AG10803 (cell line): ENCODE measurements at regions not wholly inside any gene's neighbourhood (a gene's known extent, or its start where the extent isn't known, plus 50 kb on each side); places are given as distances from the start of the nearest gene placed in this dataset.
"Not testable (repeated sequence)": the region's sequence is repeated elsewhere in the genome, so short reads cannot be mapped to it uniquely, and the experiment has no call there.

Experiments used
- DNase-seq: peaks from one replicate; pipeline ENCODE4 v3.0.0; 2010; ENCODE audit warnings: low read depth
- H3K4me3 ChIP-seq: 2 replicates; pipeline ENCODE4 v1.5.1; 2011; ENCODE audit warnings: mild to moderate bottlenecking, low read length, control low read depth
- TF ChIP-seq, protein P1 (sequence below): conservative IDR thresholded peaks from 2 replicates; pipeline ENCODE4 v1.5.1; 2011; ENCODE audit warnings: mild to moderate bottlenecking, low read length, control low read depth, inconsistent platforms

DNA sequence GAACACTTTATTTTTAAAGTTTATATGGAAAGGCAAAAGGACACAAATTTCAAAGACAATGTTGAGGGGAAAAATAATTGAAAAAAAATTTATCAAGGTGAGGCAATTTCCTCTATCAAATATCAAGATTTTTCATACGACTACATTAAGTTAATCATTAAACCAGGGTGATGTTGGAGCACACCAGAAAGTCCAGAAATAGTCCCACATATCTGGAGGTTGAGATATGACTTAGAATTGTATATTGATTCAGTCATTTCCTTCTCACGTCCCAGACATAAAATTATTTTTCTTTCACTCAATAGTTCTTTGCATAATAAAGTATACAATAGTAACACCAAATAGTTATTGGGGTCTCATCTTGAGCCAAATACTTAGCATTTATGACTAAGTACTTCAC is 605.1 kb downstream of the NUP35 start:
- TF ChIP-seq, protein P1, sequence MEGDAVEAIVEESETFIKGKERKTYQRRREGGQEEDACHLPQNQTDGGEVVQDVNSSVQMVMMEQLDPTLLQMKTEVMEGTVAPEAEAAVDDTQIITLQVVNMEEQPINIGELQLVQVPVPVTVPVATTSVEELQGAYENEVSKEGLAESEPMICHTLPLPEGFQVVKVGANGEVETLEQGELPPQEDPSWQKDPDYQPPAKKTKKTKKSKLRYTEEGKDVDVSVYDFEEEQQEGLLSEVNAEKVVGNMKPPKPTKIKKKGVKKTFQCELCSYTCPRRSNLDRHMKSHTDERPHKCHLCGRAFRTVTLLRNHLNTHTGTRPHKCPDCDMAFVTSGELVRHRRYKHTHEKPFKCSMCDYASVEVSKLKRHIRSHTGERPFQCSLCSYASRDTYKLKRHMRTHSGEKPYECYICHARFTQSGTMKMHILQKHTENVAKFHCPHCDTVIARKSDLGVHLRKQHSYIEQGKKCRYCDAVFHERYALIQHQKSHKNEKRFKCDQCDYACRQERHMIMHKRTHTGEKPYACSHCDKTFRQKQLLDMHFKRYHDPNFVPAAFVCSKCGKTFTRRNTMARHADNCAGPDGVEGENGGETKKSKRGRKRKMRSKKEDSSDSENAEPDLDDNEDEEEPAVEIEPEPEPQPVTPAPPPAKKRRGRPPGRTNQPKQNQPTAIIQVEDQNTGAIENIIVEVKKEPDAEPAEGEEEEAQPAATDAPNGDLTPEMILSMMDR = no peak
- H3K4me3 ChIP-seq = no peak overlapping the region
- no peak for DNase-seq

DNA sequence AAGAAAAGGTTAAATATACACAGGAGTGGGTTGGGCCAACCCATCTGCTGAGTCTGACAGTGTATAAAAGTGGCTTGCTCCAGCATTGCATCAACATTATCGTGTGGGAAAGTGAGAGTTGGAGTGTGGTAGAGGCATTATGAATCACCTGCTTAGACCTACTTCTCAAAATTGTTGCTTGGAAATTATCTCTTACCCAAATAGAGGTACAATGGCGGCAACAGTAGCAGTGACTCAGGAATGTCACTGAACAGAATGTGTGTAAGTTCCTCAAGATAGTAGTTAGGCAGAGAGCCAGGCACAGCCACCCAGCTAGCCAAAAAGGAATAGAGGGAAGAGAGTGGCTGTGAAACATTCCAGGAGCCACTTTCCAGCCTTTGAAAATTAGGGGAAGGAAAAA is 616.0 kb downstream of the NUP35 start:
- no peak overlapping the region for H3K4me3 ChIP-seq
- TF ChIP-seq, protein P1 = no peak
- DNase-seq = no peak

DNA sequence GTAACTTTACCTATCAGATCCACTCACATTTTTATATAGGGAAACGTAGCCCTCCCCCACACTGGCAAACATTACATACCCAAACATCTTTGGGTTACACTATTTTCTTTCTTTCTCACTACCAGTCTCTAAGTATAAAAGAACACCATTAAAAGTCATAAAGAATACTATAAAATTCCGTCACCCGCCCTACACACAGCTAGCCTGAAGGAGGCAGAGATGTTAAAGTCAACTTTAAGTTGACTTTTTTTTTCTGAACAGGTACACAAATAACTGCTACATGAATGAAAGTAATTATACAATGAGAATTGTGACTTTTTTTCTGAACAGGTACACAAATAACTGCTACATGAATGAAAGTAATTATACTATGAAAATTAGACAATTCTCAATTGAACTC is 628.3 kb downstream of the NUP35 start:
- TF ChIP-seq, protein P1 = no peak
- no peak for DNase-seq

DNA sequence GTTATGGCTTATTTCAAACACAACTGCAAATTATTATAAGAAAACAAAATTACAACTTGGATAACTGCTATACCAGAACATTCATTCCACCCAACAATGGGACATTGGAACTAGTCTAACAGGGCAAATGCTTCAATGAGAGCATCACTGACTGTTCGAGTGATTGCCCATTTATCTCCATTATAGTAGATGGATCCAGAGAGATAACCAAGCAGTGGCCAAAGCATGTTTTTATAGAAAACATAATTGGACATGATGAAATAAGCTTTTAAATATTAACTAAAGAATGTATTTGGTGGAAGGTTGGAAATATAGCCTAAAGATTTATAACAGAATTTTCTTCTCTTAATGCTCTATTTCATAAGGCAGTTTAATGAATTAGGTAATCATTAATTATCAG is 634.8 kb downstream of the NUP35 start:
- H3K4me3 ChIP-seq = no peak overlapping the region
- no peak for DNase-seq
- TF ChIP-seq, protein P1 = no peak

More for the DNA sequence above, 628.3 kb downstream of the NUP35 start:
- no peak overlapping the region for H3K4me3 ChIP-seq

DNA sequence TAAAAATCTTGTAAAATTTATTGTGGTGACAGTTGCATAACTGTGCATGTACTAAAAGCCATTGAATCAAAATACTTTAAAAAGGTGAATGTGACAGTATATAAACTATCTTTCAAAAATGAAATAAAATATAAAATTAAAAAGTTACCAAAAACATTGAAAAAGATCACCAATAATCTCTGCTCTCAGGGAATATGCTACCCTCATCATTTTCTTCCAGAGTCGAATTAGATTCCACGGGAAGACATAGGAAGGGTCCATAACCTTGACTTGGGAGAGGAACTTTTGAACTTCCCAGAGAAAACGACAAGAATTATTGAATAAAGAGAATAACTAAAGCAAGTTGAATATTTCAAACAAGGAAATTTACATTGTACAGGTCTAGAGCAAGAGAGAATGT is 649.5 kb downstream of the NUP35 start:
- H3K4me3 ChIP-seq = no peak overlapping the region
- no peak for DNase-seq
- TF ChIP-seq, protein P1 = no peak

DNA sequence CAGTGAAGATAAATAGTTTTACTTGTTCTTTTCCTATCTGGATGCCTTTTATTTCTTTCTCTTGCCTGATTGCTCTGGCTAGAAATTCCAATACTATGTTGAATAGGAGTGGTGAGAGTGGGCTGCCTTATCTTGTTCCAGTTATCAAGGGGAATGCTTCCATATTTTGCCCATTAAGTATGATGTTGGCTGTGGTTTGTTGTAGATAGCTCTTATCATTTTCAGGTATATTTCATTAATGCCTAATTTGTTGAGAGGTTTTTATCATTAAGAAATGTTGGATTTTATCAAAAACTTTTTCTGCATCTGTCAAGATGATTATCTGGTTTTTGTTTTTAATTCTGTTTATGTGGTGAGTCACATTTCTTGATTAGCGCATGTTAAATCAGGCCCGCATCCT is 655.8 kb downstream of the NUP35 start:
- no peak overlapping the region for H3K4me3 ChIP-seq
- DNase-seq = no peak
- TF ChIP-seq, protein P1 = no peak

DNA sequence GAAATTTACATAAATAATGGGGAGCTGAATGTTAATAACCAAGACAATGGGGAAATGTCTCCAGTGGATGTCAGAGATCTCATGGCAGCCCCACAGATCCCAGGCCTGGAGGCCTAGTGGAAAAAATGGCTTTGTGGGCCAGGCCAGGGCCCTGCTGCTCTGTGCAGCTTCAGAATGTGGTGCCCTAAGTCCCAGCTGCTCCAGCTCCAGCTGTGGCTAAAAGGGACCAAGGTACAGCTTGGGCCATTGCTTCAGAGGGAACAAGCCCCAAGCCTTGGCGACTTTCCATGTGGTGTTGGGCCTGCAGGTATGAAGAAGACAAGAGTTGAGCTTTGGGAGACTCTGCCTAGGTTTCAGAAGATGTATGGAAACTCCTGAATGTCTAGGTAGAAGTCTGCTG is 658.2 kb downstream of the NUP35 start:
- TF ChIP-seq, protein P1 = no peak
- DNase-seq = no peak
- H3K4me3 ChIP-seq = no peak overlapping the region

DNA sequence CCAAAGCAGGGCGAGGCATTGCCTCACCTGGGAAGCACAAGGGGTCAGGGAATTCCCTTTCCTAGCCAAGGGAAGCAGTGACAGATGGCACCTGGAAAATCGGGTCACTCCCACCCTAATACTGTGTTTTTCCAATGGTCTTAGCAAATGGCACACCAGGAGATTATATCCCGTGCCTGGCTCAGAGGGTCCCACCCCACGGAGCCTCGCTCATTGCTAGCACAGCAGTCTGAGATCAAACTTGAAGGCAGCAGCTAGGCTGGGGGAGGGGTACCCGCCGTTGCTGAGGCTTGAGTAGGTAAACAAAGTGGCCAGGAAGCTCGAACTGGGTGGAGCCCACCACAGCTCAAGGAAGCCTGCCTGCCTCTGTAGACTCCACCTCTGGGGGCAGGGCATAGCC is 664.6 kb downstream of the NUP35 start:
- not testable (repeated sequence) for DNase-seq, H3K4me3 ChIP-seq

DNA sequence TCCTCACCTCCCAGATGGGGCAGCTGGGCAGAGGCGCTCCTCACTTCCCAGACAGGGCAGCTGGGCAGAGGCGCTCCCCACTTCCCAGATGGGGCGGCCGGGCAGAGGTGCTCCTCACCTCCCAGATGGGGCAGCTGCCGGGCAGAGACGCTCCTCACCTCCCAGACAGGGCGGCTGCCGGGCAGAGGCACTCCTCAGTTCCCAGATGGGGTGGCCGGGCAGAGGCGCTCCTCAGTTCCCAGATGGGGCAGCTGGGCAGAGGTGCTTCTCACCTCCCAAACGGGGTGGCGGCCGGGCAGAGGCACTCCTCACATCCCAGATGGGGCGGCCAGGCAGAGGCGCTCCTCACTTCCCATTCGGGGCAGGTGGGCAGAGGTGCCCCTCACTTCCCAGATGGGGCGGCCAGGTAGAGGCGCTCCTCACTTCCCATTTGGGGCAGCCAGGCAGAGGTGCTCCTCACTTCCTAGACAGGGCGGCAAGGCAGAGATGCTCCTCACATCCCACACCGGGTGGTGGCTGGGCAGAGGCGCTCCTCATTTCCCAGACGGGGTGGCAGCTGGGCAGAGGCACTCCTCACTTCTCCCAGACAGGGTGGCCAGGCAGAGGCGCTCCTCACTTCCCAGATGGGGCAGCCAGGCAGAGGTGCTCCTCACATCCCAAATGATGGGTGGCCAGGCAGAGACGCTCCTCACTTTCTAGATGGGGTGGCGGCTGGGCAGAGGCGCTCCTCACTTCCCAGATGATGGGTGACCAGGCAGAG is 668.1 kb downstream of the NUP35 start:
- not testable (repeated sequence) for DNase-seq, H3K4me3 ChIP-seq
